HG03108 (cell line): ENCODE measurements at regions not wholly inside any gene's neighbourhood (a gene's known extent, or its start where the extent isn't known, plus 50 kb on each side); places are given as distances from the start of the nearest gene placed in this dataset.

Source experiments
- ATAC-seq: cut with Tn5 transposase; IDR thresholded peaks from one replicate; pipeline ENCODE4 v1.9.1; 2021; ENCODE audit warnings: moderate library complexity; ENCODE audit not compliant: unreplicated experiment

GRCh38 chr6:56297022-56297989, 49.9 kb upstream of the COL21A1 start:
- no peak for ATAC-seq
